ENCODE measurements at regions not wholly inside any gene's neighbourhood (a gene's known extent, or its start where the extent isn't known, plus 50 kb on each side); places are given as distances from the start of the nearest gene placed in this dataset.
"Not testable (repeated sequence)": the region's sequence is repeated elsewhere in the genome, so short reads cannot be mapped to it uniquely, and the experiment has no call there.

- no peak overlapping the region for H3K27ac Mint-ChIP-seq
- H3K27me3 Mint-ChIP-seq (ENCODE audit: low read depth) = peaks cover 5% of the 10 kb centered on the region
- no peak for DNase-seq (ENCODE audit: low spot score)
- intact Hi-C loops (cut with micrococcal nuclease) = no loop called here
- H3K4me1 Mint-ChIP-seq (ENCODE audit: low read depth) = no peaks in the 10 kb centered on the region
- no peaks in the 10 kb centered on the region for H3K36me3 Mint-ChIP-seq (ENCODE audit: low read depth)
- H3K9me3 Mint-ChIP-seq = no peaks in the 10 kb centered on the region
- no peak overlapping the region for H3K4me3 Mint-ChIP-seq (ENCODE audit: low read depth)
These were observed 131.3 kb downstream of the LPIN1 start for GRCh38 chr2:11877764-11878163.

GRCh38 chr2:11885253-11885652 is 138.8 kb downstream of the LPIN1 start:
- DNase-seq (ENCODE audit: low spot score); H3K27ac Mint-ChIP-seq; intact Hi-C loops (cut with micrococcal nuclease); H3K4me1 Mint-ChIP-seq (ENCODE audit: low read depth); H3K4me3 Mint-ChIP-seq (ENCODE audit: low read depth); H3K27me3 Mint-ChIP-seq (ENCODE audit: low read depth); H3K36me3 Mint-ChIP-seq (ENCODE audit: low read depth): not testable (repeated sequence)
- H3K9me3 Mint-ChIP-seq = peaks cover 24% of the 10 kb centered on the region

GRCh38 chr2:11886899-11887298 is 140.5 kb downstream of the LPIN1 start:
- H3K36me3 Mint-ChIP-seq (ENCODE audit: low read depth); H3K4me3 Mint-ChIP-seq (ENCODE audit: low read depth); DNase-seq (ENCODE audit: low spot score); H3K27ac Mint-ChIP-seq; H3K27me3 Mint-ChIP-seq (ENCODE audit: low read depth); H3K4me1 Mint-ChIP-seq (ENCODE audit: low read depth); intact Hi-C loops (cut with micrococcal nuclease): not testable (repeated sequence)
- H3K9me3 Mint-ChIP-seq = peaks cover 29% of the 10 kb centered on the region

- Mint-ChIP-seq H3K9me3 (peaks cover 37% of the 10 kb centered on the region), H3K4me1 (ENCODE audit: low read depth) (no peaks in the 10 kb centered on the region), H3K36me3 (ENCODE audit: low read depth) (no peaks in the 10 kb centered on the region), H3K27ac (no peak overlapping the region), H3K4me3 (ENCODE audit: low read depth) (no peak overlapping the region), H3K27me3 (ENCODE audit: low read depth) (peaks cover 2% of the 10 kb centered on the region)
- DNase-seq (ENCODE audit: low spot score) = no peak
- intact Hi-C loops (cut with micrococcal nuclease) = no loop called here
These were observed 142.8 kb downstream of the LPIN1 start for GRCh38 chr2:11889101-11889850.

GRCh38 chr2:11889854-11890253 is 143.4 kb downstream of the LPIN1 start:
- DNase-seq (ENCODE audit: low spot score) = no peak
- Mint-ChIP-seq H3K9me3 (peaks cover 37% of the 10 kb centered on the region), H3K4me1 (ENCODE audit: low read depth) (no peaks in the 10 kb centered on the region), H3K27ac (no peak overlapping the region), H3K27me3 (ENCODE audit: low read depth) (peaks cover 2% of the 10 kb centered on the region), H3K4me3 (ENCODE audit: low read depth) (no peak overlapping the region), H3K36me3 (ENCODE audit: low read depth) (no peaks in the 10 kb centered on the region)
- intact Hi-C loops (cut with micrococcal nuclease) = no loop called here

GRCh38 chr2:11891028-11891427 is 144.6 kb downstream of the LPIN1 start:
- Mint-ChIP-seq H3K27ac (no peak overlapping the region), H3K4me3 (ENCODE audit: low read depth) (no peak overlapping the region)
- intact Hi-C loops (cut with micrococcal nuclease) = no loop called here

GRCh38 chr2:11891671-11892440 is 145.4 kb downstream of the LPIN1 start:
- Mint-ChIP-seq H3K9me3 (peaks cover 34% of the 10 kb centered on the region), H3K36me3 (ENCODE audit: low read depth) (no peaks in the 10 kb centered on the region), H3K4me3 (ENCODE audit: low read depth) (no peak overlapping the region), H3K27ac (no peak overlapping the region), H3K4me1 (ENCODE audit: low read depth) (no peaks in the 10 kb centered on the region), H3K27me3 (ENCODE audit: low read depth) (no peaks in the 10 kb centered on the region)
- intact Hi-C loops (cut with micrococcal nuclease) = no loop called here
- DNase-seq (ENCODE audit: low spot score) = no peak

More at GRCh38 chr2:11891028-11891427, 144.6 kb downstream of the LPIN1 start:
- no peaks in the 10 kb centered on the region for H3K4me1 Mint-ChIP-seq (ENCODE audit: low read depth)
- H3K9me3 Mint-ChIP-seq = peaks cover 37% of the 10 kb centered on the region
- H3K36me3 Mint-ChIP-seq (ENCODE audit: low read depth) = no peaks in the 10 kb centered on the region
- no peak for DNase-seq (ENCODE audit: low spot score)
- no peaks in the 10 kb centered on the region for H3K27me3 Mint-ChIP-seq (ENCODE audit: low read depth)

- Mint-ChIP-seq H3K36me3 (ENCODE audit: low read depth) (no peaks in the 10 kb centered on the region), H3K27ac (no peak overlapping the region), H3K4me3 (ENCODE audit: low read depth) (no peak overlapping the region), H3K27me3 (ENCODE audit: low read depth) (no peaks in the 10 kb centered on the region), H3K4me1 (ENCODE audit: low read depth) (no peaks in the 10 kb centered on the region), H3K9me3 (peaks cover 8% of the 10 kb centered on the region)
- DNase-seq (ENCODE audit: low spot score) = no peak
- intact Hi-C loops (cut with micrococcal nuclease) = no loop called here
These were observed 150.0 kb downstream of the LPIN1 start for GRCh38 chr2:11896386-11896785.

- H3K27me3 Mint-ChIP-seq (ENCODE audit: low read depth) = no peaks in the 10 kb centered on the region
- intact Hi-C loops (cut with micrococcal nuclease) = no loop called here
- H3K27ac Mint-ChIP-seq = no peak overlapping the region
- no peak overlapping the region for H3K4me3 Mint-ChIP-seq (ENCODE audit: low read depth)
- no peaks in the 10 kb centered on the region for H3K36me3 Mint-ChIP-seq (ENCODE audit: low read depth)
- H3K9me3 Mint-ChIP-seq = no peaks in the 10 kb centered on the region
- H3K4me1 Mint-ChIP-seq (ENCODE audit: low read depth) = no peaks in the 10 kb centered on the region
- DNase-seq (ENCODE audit: low spot score) = no peak
These were observed 152.1 kb downstream of the LPIN1 start for GRCh38 chr2:11898576-11898975.

- no peak overlapping the region for H3K4me3 Mint-ChIP-seq (ENCODE audit: low read depth)
- H3K27ac Mint-ChIP-seq = no peak overlapping the region
- H3K4me1 Mint-ChIP-seq (ENCODE audit: low read depth) = no peaks in the 10 kb centered on the region
- H3K36me3 Mint-ChIP-seq (ENCODE audit: low read depth) = no peaks in the 10 kb centered on the region
- no peaks in the 10 kb centered on the region for H3K9me3 Mint-ChIP-seq
- no peak for DNase-seq (ENCODE audit: low spot score)
- intact Hi-C loops (cut with micrococcal nuclease) = no loop called here
- no peaks in the 10 kb centered on the region for H3K27me3 Mint-ChIP-seq (ENCODE audit: low read depth)
These were observed 152.9 kb downstream of the LPIN1 start for GRCh38 chr2:11899264-11899818.

GRCh38 chr2:11900891-11901290 is 154.5 kb downstream of the LPIN1 start:
- H3K9me3 Mint-ChIP-seq; DNase-seq (ENCODE audit: low spot score); intact Hi-C loops (cut with micrococcal nuclease); H3K27ac Mint-ChIP-seq; H3K4me1 Mint-ChIP-seq (ENCODE audit: low read depth); H3K4me3 Mint-ChIP-seq (ENCODE audit: low read depth); H3K36me3 Mint-ChIP-seq (ENCODE audit: low read depth); H3K27me3 Mint-ChIP-seq (ENCODE audit: low read depth): not testable (repeated sequence)

GRCh38 chr2:11901351-11902069 is 155.1 kb downstream of the LPIN1 start:
- H3K4me3 Mint-ChIP-seq (ENCODE audit: low read depth) = no peak overlapping the region
- H3K27me3 Mint-ChIP-seq (ENCODE audit: low read depth) = no peaks in the 10 kb centered on the region
- no peak overlapping the region for H3K27ac Mint-ChIP-seq
- no peaks in the 10 kb centered on the region for H3K4me1 Mint-ChIP-seq (ENCODE audit: low read depth)
- H3K9me3 Mint-ChIP-seq = no peaks in the 10 kb centered on the region
- intact Hi-C loops (cut with micrococcal nuclease) = no loop called here
- no peaks in the 10 kb centered on the region for H3K36me3 Mint-ChIP-seq (ENCODE audit: low read depth)
- no peak for DNase-seq (ENCODE audit: low spot score)

All from activated T-helper 2 cell treated with anti-CD3 and anti-CD28 coated beads, Interferon-gamma antibody, Interleukin-2, Interleukin-4, amounts not matched to agents 10 μg/mL and 5 μg/mL and 100 μg/mL, durations not matched to agents 14 hours and 24 hours and 36 hours (primary cell).